GM11168 (cell line): ENCODE measurements at regions not wholly inside any gene's neighbourhood (a gene's known extent, or its start where the extent isn't known, plus 50 kb on each side); places are given as distances from the start of the nearest gene placed in this dataset.

Source experiments
- in situ Hi-C: fragments of 300-500 bp; cut with MboI; formaldehyde crosslinking; loops from one replicate; pipeline ENCODE4 v1.12.0; 2022; ENCODE audit warnings: low sequenced_read_pairs; ENCODE audit not compliant: unreplicated experiment

GRCh38 chr7:13161125-13161524 is 473.7 kb downstream of the ARL4A start:
- in situ Hi-C loops, result no loop called here

GRCh38 chr7:13165854-13166253 is 478.4 kb downstream of the ARL4A start:
- in situ Hi-C loops, result no loop called here

GRCh38 chr7:13166801-13167200 is 479.4 kb downstream of the ARL4A start:
- in situ Hi-C loops, result no loop called here

GRCh38 chr7:13169356-13169755 is 481.9 kb downstream of the ARL4A start:
- in situ Hi-C loops, result no loop called here

GRCh38 chr7:13174991-13175390 is 487.6 kb downstream of the ARL4A start:
- in situ Hi-C loops, result no loop called here

GRCh38 chr7:13179011-13179582 is 491.7 kb downstream of the ARL4A start:
- in situ Hi-C loops, result no loop called here

- in situ Hi-C loops, result no loop called here
Measured at GRCh38 chr7:13179775-13180523, 492.5 kb downstream of the ARL4A start.

- in situ Hi-C loops, result no loop called here
Measured at GRCh38 chr7:13181216-13181615, 493.8 kb downstream of the ARL4A start.

- in situ Hi-C loops, result no loop called here
Measured at GRCh38 chr7:13185139-13185538, 497.7 kb downstream of the ARL4A start.

- in situ Hi-C loops, result no loop called here
Measured at GRCh38 chr7:13188236-13188805, 500.9 kb downstream of the ARL4A start.

- in situ Hi-C loops, result no loop called here
Measured at GRCh38 chr7:13188922-13189321, 501.5 kb downstream of the ARL4A start.

- in situ Hi-C loops, result no loop called here
Measured at GRCh38 chr7:13189668-13190067, 502.2 kb downstream of the ARL4A start.

GRCh38 chr7:13197501-13197900 is 510.1 kb downstream of the ARL4A start:
- in situ Hi-C loops, result no loop called here

- in situ Hi-C loops, result no loop called here
Measured at GRCh38 chr7:13198036-13198435, 510.6 kb downstream of the ARL4A start.

GRCh38 chr7:13198727-13199126 is 511.3 kb downstream of the ARL4A start:
- in situ Hi-C loops, result no loop called here

- in situ Hi-C loops, result no loop called here
Measured at GRCh38 chr7:13201628-13202027, 514.2 kb downstream of the ARL4A start.

GRCh38 chr7:13217768-13218167 is 530.3 kb downstream of the ARL4A start:
- in situ Hi-C loops, result no loop called here

- in situ Hi-C loops, result no loop called here
Measured at GRCh38 chr7:13225068-13225467, 537.6 kb downstream of the ARL4A start.

- in situ Hi-C loops, result no loop called here
Measured at GRCh38 chr7:13226385-13226784, 539.0 kb downstream of the ARL4A start.

GRCh38 chr7:13231216-13231615 is 543.8 kb downstream of the ARL4A start:
- in situ Hi-C loops, result no loop called here

- in situ Hi-C loops, result no loop called here
Measured at GRCh38 chr7:13235436-13235835, 548.0 kb downstream of the ARL4A start.

- in situ Hi-C loops, result no loop called here
Measured at GRCh38 chr7:13236026-13236425, 548.6 kb downstream of the ARL4A start.
